Transverse colon (tissue), 4 donors: ENCODE measurements at regions not wholly inside any gene's neighbourhood (a gene's known extent, or its start where the extent isn't known, plus 50 kb on each side); places are given as distances from the start of the nearest gene placed in this dataset.

Experiments
- DNase-seq: peaks from one replicate; pipeline ENCODE4 v3.0.0-alpha.2; 2019
- H3K27ac ChIP-seq, 4 donors: fragments of 200-600 bp; sonication (generic); 2 replicates each; pipeline ENCODE4 v1.5.1; 2016 to 2018; ENCODE audit warnings: inconsistent platforms in 4 of 4
- H3K27me3 ChIP-seq: fragments of 200-600 bp; sonication (generic); 2 replicates; pipeline ENCODE4 v1.5.1; 2017; ENCODE audit warnings: inconsistent platforms
- H3K36me3 ChIP-seq, 4 donors: fragments of 200-600 bp; sonication (generic); 2 replicates each; pipeline ENCODE4 v1.5.1; 2017 to 2019; ENCODE audit warnings: inconsistent platforms in 4 of 4
- H3K4me1 ChIP-seq, 4 donors: fragments of 200-600 bp; sonication (generic); 2 replicates each; pipeline ENCODE4 v1.5.1; 2017 to 2020; ENCODE audit warnings: inconsistent platforms in 4 of 4
- H3K4me3 ChIP-seq, 4 donors: fragments of 200-600 bp; sonication (generic); 1 replicate in 1 of 4; 2 replicates in 3 of 4; pipeline versions ENCODE4 v1.5.1 to v1.6.1; 2017 to 2019; ENCODE audit warnings: inconsistent platforms in 4 of 4
- H3K9me3 ChIP-seq, 2 donors: fragments of 200-600 bp; sonication (generic); 2 replicates each; pipeline ENCODE4 v1.5.1; 2017 to 2019; ENCODE audit warnings: inconsistent platforms in 2 of 2
- CTCF ChIP-seq, 5 experiments: fragments of 200-600 bp in 3 of 5; fragments of 450-650 bp in 2 of 5; sonication (generic) in 3 of 5; IDR thresholded peaks; 1 replicate in 2 of 5; 2 replicates in 3 of 5; pipeline ENCODE4 v1.5.1; 2016 to 2017; ENCODE audit warnings: antibody characterized with exemption in 5 of 5, inconsistent platforms in 3 of 5, mild to moderate bottlenecking in 2 of 5, moderate library complexity in 1 of 5
- EP300 ChIP-seq: sonication (generic); formaldehyde crosslinking; IDR thresholded peaks from one replicate; pipeline ENCODE4 v1.6.1; 2017; ENCODE audit warnings: antibody characterized with exemption, low read depth
- POLR2A ChIP-seq: fragments of 450-650 bp; IDR thresholded peaks from one replicate; pipeline ENCODE4 v1.6.1; 2016; ENCODE audit warnings: antibody characterized with exemption, mild to moderate bottlenecking, moderate library complexity
- POLR2AphosphoS5 ChIP-seq, 3 donors: sonication (generic); formaldehyde crosslinking; IDR thresholded peaks; one replicate each; pipeline ENCODE4 v1.6.1; 2016; ENCODE audit warnings: antibody characterized with exemption in 3 of 3
- WGBS, 2 donors: methylation state at CpG; one replicate each; pipeline ENCODE4 v1.1.5; 2018; ENCODE audit warnings: low coverage in 1 of 2; 5-methylcytosine and 5-hydroxymethylcytosine counted together
- in situ Hi-C, 4 donors: fragments of 200-750 bp; cut with MboI; loops; one replicate each; pipeline versions ENCODE4 v1.15.0 to v1.15.1; 2017; ENCODE audit warnings: low sequenced_read_pairs in 3 of 4, low pct_ligation_motif_present in 1 of 4, low pct_unique_long_range_greater_than_20kb in 1 of 4
- intact Hi-C: fragments of 100-400 bp; cut with DNase I; formaldehyde crosslinking; loops from one replicate; pipeline ENCODE4 v1.15.1; 2023; ENCODE audit warnings: low total_unique reads

GRCh38 chr1:25042331-25043227, 112.5 kb upstream of the RUNX3 start:
- no peak overlapping the region for H3K4me3 ChIP-seq
- no peak for TF ChIP-seq CTCF (IDR thresholded peaks at IDR 0.05)
- TF ChIP-seq POLR2AphosphoS5 (IDR thresholded peaks at IDR 0.05), result no peak
- no peak for TF ChIP-seq POLR2A
- H3K27ac ChIP-seq, result no peak overlapping the region
- intact Hi-C loops, result no loop called here
- WGBS, 2 donors, result 67 to 80% methylated on average over 3 to 9 of the region's 13 CpGs
- DNase-seq, result no peak
- no peaks in the 10 kb centered on the region for H3K36me3 ChIP-seq
- no peaks in the 10 kb centered on the region for H3K4me1 ChIP-seq
- H3K27me3 ChIP-seq, result no peaks in the 10 kb centered on the region
- in situ Hi-C loops, result loop anchor here in 2 of 4 donors (25.0 kb wide), 1 partner anchor 105 kb away; the partner anchor contains the start of gene RUNX3 (in 2 of the 2)
- no peaks in the 10 kb centered on the region for H3K9me3 ChIP-seq

- H3K27me3 ChIP-seq, result no peaks in the 10 kb centered on the region
- H3K27ac ChIP-seq, result no peak overlapping the region
- intact Hi-C loops, result no loop called here
- no peaks in the 10 kb centered on the region for H3K4me1 ChIP-seq
- no peak overlapping the region for H3K4me3 ChIP-seq
- TF ChIP-seq POLR2AphosphoS5 (IDR thresholded peaks at IDR 0.05) (no peak), POLR2A (no peak), EP300 (no peak), CTCF (IDR thresholded peaks at IDR 0.05) (no peak)
- H3K36me3 ChIP-seq, result no peaks in the 10 kb centered on the region
- WGBS, 2 donors, result 68 to 80% methylated on average over 3 to 4 of the region's 4 CpGs
- in situ Hi-C loops, result loop anchor here in 2 of 4 donors (25.0 kb wide), 1 partner anchor 105 kb away; the partner anchor contains the start of gene RUNX3 (in 2 of the 2)
- H3K9me3 ChIP-seq, result no peaks in the 10 kb centered on the region
- no peak for DNase-seq
Measured at GRCh38 chr1:25041916-25042315, 111.8 kb upstream of the RUNX3 start.

GRCh38 chr1:25040122-25040685, 110.1 kb upstream of the RUNX3 start:
- H3K9me3 ChIP-seq, result no peaks in the 10 kb centered on the region
- H3K4me3 ChIP-seq, result no peak overlapping the region
- no peak for DNase-seq
- TF ChIP-seq CTCF (IDR thresholded peaks at IDR 0.05) (no peak), POLR2A (no peak), POLR2AphosphoS5 (IDR thresholded peaks at IDR 0.05) (no peak), EP300 (no peak)
- H3K27ac ChIP-seq, result no peak overlapping the region
- H3K27me3 ChIP-seq, result no peaks in the 10 kb centered on the region
- intact Hi-C loops, result no loop called here
- H3K36me3 ChIP-seq, result no peaks in the 10 kb centered on the region
- 77% methylated on average over 11 of the region's 11 CpGs; no CpG with 5 or more reads in 1 of the 2 donors for WGBS, 2 donors
- H3K4me1 ChIP-seq, result no peaks in the 10 kb centered on the region
- in situ Hi-C loops, result loop anchor here in 2 of 4 donors (25.0 kb wide), 1 partner anchor 103 kb away; the partner anchor contains the start of gene RUNX3 (in 2 of the 2)

- in situ Hi-C loops, result loop anchor here (10.0 to 25.0 kb wide), 4 partner anchors 102 to 194 kb away; partner anchors contain the start of gene RUNX3 (in 3 of the 4)
Measured at GRCh38 chr1:25039229-25039628, 109.2 kb upstream of the RUNX3 start.

More at GRCh38 chr1:25039229-25039628, 109.2 kb upstream of the RUNX3 start:
- no peak for DNase-seq
- intact Hi-C loops, result no loop called here
- Histone ChIP-seq H3K27ac (no peak overlapping the region), H3K27me3 (no peaks in the 10 kb centered on the region), H3K4me3 (no peak overlapping the region), H3K36me3 (no peaks in the 10 kb centered on the region), H3K9me3 (no peaks in the 10 kb centered on the region), H3K4me1 (no peaks in the 10 kb centered on the region)
- TF ChIP-seq POLR2A (no peak), CTCF (IDR thresholded peaks at IDR 0.05) (no peak), POLR2AphosphoS5 (IDR thresholded peaks at IDR 0.05) (no peak)
- 47 to 73% methylated on average over 3 to 7 of the region's 8 CpGs for WGBS, 2 donors
